GM06990 (cell line): ENCODE measurements at regions not wholly inside any gene's neighbourhood (a gene's known extent, or its start where the extent isn't known, plus 50 kb on each side); places are given as distances from the start of the nearest gene placed in this dataset.
"Not testable (repeated sequence)": the region's sequence is repeated elsewhere in the genome, so short reads cannot be mapped to it uniquely, and the experiment has no call there.

ENCODE experiments used
- DNase-seq: peaks from one replicate; pipeline ENCODE4 v3.0.0-alpha.2; 2011; ENCODE audit not compliant: insufficient read length; ENCODE audit errors: extremely low read depth
- H3K27me3 ChIP-seq: replicated peaks from 2 replicates; pipeline ENCODE4 v1.6.0; 2011; ENCODE audit warnings: low read length; ENCODE audit not compliant: control insufficient read depth, insufficient read depth
- H3K36me3 ChIP-seq: 2 replicates; pipeline ENCODE4 v1.5.1; 2011; ENCODE audit warnings: low read length; ENCODE audit not compliant: control insufficient read depth, insufficient read depth
- H3K4me3 ChIP-seq: replicated peaks from 2 replicates; pipeline ENCODE4 v1.5.1; 2011; ENCODE audit warnings: low read depth, mild to moderate bottlenecking, control low read depth, low read length
- TF ChIP-seq, protein P1 (sequence below): IDR thresholded peaks from 2 replicates; pipeline ENCODE4 v1.5.1; 2011; ENCODE audit warnings: low read length, control low read depth, mild to moderate bottlenecking, inconsistent platforms; ENCODE audit not compliant: insufficient read depth, poor library complexity, severe bottlenecking

DNA sequence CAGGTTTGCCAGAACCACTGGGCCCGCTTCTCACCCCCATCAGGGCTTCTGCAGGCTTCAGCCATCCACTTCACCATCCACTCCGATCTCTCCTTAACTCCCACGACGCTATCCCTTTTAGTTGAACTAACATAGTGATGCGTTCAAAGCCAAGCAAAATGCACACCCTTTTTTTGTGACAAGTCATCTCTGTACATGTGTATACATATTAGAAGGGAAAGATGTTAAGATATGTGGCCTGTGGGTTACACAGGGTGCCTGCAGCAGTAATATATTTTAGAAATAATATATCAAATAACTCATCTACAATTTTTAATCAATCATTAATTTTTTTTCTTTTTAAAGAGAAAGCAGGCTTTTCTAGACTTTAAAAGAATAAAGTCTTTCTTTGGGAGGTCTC is 114.6 kb downstream of the NBPF12 start:
- Histone ChIP-seq H3K4me3 (no peak overlapping the region), H3K27me3 (no peaks in the 10 kb centered on the region), H3K36me3 (no peaks in the 10 kb centered on the region)
- TF ChIP-seq, protein P1, sequence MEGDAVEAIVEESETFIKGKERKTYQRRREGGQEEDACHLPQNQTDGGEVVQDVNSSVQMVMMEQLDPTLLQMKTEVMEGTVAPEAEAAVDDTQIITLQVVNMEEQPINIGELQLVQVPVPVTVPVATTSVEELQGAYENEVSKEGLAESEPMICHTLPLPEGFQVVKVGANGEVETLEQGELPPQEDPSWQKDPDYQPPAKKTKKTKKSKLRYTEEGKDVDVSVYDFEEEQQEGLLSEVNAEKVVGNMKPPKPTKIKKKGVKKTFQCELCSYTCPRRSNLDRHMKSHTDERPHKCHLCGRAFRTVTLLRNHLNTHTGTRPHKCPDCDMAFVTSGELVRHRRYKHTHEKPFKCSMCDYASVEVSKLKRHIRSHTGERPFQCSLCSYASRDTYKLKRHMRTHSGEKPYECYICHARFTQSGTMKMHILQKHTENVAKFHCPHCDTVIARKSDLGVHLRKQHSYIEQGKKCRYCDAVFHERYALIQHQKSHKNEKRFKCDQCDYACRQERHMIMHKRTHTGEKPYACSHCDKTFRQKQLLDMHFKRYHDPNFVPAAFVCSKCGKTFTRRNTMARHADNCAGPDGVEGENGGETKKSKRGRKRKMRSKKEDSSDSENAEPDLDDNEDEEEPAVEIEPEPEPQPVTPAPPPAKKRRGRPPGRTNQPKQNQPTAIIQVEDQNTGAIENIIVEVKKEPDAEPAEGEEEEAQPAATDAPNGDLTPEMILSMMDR: no peak
- DNase-seq: no peak

DNA sequence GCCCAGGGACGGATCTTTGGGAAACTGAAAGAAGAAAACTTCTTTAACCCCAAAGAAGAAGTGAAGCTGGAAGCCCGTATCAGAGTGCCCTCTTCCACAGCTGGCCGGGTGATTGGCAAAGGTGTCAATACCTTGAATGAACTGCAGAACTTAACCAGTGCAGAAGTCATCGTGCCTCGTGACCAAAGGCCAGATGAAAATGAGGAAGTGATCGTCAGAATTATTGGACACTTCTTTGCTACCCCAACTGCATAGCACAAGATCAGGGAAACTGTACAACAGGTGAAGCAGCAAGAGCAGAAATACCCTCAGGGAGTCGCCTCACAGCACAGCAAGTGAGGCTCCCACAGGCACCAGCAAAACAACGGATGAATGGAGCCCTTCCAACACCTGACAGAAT is 114.0 kb downstream of the NBPF12 start:
- TF ChIP-seq, protein P1: no peak
- Histone ChIP-seq H3K36me3 (no peaks in the 10 kb centered on the region), H3K4me3 (no peak overlapping the region), H3K27me3 (no peaks in the 10 kb centered on the region)
- no peak for DNase-seq

- Histone ChIP-seq H3K36me3 (no peaks in the 10 kb centered on the region), H3K4me3 (no peak overlapping the region), H3K27me3 (no peaks in the 10 kb centered on the region)
- DNase-seq: no peak
- TF ChIP-seq, protein P1: no peak
These were observed 113.0 kb downstream of the NBPF12 start for GRCh38 chr1:147051136-147051535.

- no peak for DNase-seq
- TF ChIP-seq, protein P1: no peak
- H3K27me3 ChIP-seq: no peaks in the 10 kb centered on the region
- H3K4me3 ChIP-seq: no peak overlapping the region
- no peaks in the 10 kb centered on the region for H3K36me3 ChIP-seq
These were observed 112.5 kb downstream of the NBPF12 start for GRCh38 chr1:147050654-147051053.

- H3K27me3 ChIP-seq, H3K36me3 ChIP-seq, H3K4me3 ChIP-seq: not testable (repeated sequence)
- peak; percentile 18 for DNase-seq
These were observed 108.8 kb downstream of the NBPF12 start for GRCh38 chr1:147046863-147047394.

DNA sequence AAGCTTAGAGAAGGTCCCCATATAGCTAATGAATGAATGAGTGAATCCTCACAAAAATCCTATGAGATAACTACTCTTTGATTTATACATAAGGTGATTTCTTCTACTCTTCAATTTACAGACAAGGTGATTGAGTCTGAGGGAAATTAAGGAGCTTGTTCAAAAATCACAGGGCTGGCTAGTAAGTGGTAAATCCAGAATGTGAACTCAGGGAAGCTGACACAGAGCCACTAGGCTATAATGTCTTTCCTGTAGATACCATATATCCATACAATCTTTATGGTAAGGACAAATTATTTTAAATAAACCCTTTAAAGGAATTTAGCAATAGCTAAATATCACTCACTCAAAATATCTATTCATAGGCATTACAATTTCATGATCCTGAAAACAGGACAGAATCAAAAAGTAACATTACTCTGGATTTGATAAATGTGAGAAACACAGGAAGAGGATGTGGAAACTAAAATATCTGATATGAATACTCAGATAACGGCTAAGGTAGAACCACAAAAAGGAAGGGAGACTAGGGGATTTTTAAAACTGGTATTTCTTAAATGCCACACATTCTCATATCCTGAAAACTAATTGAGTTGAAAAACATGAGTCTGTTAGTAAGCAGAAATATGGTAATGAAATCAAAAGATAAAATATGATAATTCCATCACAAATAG is 108.2 kb downstream of the NBPF12 start:
- DNase-seq: no peak

More for the DNA sequence above, 108.2 kb downstream of the NBPF12 start:
- H3K27me3 ChIP-seq: no peaks in the 10 kb centered on the region
- no peak overlapping the region for H3K4me3 ChIP-seq
- TF ChIP-seq, protein P1: no peak
- H3K36me3 ChIP-seq: no peaks in the 10 kb centered on the region
